GM12864 (cell line): ENCODE measurements at regions not wholly inside any gene's neighbourhood (a gene's known extent, or its start where the extent isn't known, plus 50 kb on each side); places are given as distances from the start of the nearest gene placed in this dataset.
A peak's percentile ranks its signal among the peaks of the same experiment; 100 is the strongest.

ENCODE experiments used
- DNase-seq: peaks from one replicate; pipeline ENCODE4 v3.0.0-alpha.2; 2011; ENCODE audit warnings: low read depth
- H3K4me3 ChIP-seq: 2 replicates; pipeline ENCODE4 v1.5.1; 2011; ENCODE audit warnings: mild to moderate bottlenecking, low read depth, low read length, control low read depth
- CTCF ChIP-seq: IDR thresholded peaks from 2 replicates; pipeline ENCODE4 v1.5.1; 2011; ENCODE audit warnings: low read depth, mild to moderate bottlenecking, moderate library complexity, low read length, control low read depth, inconsistent platforms; ENCODE audit errors: missing control alignments

- no peak overlapping the region for H3K4me3 ChIP-seq
- DNase-seq, result no peak
- no peak for TF ChIP-seq CTCF
Observed at GRCh38 chr6:22827760-22828159, 258.4 kb downstream of the HDGFL1 start.

- no peak for DNase-seq
- TF ChIP-seq CTCF, result peak; percentile 39
- H3K4me3 ChIP-seq, result no peak overlapping the region
Observed at GRCh38 chr6:22828179-22829062, 259.1 kb downstream of the HDGFL1 start.

GRCh38 chr6:22829070-22829469, 259.7 kb downstream of the HDGFL1 start:
- no peak for DNase-seq

GRCh38 chr6:22830463-22830862, 261.1 kb downstream of the HDGFL1 start:
- no peak overlapping the region for H3K4me3 ChIP-seq
- no peak for DNase-seq
- TF ChIP-seq CTCF, result no peak

More at GRCh38 chr6:22829070-22829469, 259.7 kb downstream of the HDGFL1 start:
- H3K4me3 ChIP-seq, result no peak overlapping the region
- no peak for TF ChIP-seq CTCF

- no peak overlapping the region for H3K4me3 ChIP-seq
- no peak for DNase-seq
- no peak for TF ChIP-seq CTCF
Observed at GRCh38 chr6:22833191-22833590, 263.8 kb downstream of the HDGFL1 start.

GRCh38 chr6:22838345-22838744, 269.0 kb downstream of the HDGFL1 start:
- no peak for TF ChIP-seq CTCF
- no peak for DNase-seq
- H3K4me3 ChIP-seq, result no peak overlapping the region

- DNase-seq, result no peak
- H3K4me3 ChIP-seq, result no peak overlapping the region
- no peak for TF ChIP-seq CTCF
Observed at GRCh38 chr6:22845467-22845866, 276.1 kb downstream of the HDGFL1 start.
